CD4-positive, alpha-beta T cell treated with Interleukin-4 for 4 hours (primary cell): ENCODE measurements at regions not wholly inside any gene's neighbourhood (a gene's known extent, or its start where the extent isn't known, plus 50 kb on each side); places are given as distances from the start of the nearest gene placed in this dataset.

Experiments
- DNase-seq: peaks from one replicate; pipeline ENCODE4 v3.0.0-alpha.2; 2020

DNA sequence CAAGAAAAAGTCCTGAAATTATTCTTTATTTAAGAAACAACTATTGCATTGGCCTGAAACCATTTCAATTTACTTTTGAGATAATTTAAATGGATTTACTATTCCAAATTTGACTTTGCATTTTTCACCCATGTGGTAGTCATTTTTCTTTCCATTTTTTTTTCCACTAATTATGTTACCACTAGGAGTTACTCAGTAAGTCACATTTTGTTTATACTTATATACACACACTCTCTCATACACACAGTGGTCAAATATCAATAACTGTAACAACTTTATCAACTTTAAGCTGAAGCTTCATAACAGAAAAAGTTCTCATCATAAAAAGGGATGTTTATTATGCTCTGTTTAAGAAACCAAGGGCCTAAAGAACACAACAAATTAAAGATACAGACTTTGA, 222.8 kb downstream of the SIPA1L2 start:
- no peak for DNase-seq

DNA sequence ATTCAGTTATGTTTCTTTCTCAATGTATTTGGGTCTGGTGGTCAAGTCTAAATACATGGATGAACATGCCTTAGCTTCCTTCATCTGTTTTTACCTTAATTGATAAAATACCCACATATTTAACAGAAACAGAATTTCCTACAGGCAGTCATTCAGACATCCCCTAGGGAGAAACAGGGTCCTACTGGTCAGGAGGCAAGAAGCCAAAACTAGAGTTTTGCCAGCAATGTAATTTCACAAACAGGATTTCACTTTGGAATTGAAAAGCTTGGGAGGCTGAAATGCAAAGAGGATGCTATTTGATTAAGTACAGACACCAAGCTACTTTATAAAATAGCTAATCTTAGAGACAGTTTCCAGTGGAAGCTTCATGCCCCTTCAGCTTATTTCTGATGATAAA, 224.2 kb downstream of the SIPA1L2 start:
- DNase-seq: no peak

DNA sequence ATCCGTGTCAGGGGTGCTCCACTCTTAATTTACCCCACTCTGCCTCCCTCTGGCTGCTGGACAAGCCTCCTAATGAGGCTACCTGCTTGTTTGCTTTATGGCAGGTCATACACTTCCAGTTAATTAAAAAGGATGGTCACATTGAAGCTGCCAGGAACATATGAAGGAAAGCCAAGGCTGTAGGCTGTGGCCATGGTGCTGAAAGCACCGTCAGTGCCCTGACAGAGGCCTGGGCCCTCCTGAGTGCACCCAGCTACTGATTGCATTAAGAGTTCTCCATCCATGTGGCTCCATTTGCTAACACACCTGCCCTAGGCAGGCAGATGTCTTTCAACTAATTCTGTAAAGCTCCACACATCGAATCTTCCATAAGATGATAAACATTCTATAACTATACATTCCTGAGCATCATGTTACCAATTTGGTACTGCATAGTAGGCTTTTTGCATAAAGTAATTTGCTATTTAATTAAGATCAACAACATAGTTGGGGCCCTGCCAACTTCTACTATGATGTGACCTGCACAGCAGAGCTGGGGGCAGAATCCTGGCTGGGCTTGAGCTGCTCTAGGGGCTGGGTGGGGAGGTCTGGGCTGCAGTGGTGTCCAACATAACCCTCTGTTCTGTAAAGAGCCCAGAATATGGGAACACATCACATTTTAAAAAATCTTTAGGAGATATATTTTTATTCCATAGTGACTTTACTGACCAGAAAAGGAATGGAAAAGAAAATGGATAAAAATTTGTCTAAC, 224.8 kb downstream of the SIPA1L2 start:
- DNase-seq: no peak

DNA sequence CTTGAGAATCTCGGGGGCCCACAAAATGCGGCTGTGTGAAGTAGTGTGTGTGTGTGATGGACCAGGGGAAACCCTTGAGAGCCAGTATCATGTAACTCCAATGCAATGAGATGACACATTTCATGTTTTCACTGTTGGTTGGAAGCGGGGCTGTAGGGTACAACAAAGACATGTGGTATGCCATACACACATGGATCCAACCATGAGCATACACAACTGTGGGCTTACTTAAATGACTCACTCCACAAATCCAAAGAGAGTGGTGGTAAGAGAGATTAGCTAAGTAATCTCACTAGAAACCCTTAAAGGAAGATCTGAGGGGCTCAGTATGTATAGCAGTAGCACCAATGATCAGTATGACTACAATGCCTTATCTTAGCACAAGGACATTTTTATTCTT, 225.7 kb downstream of the SIPA1L2 start:
- no peak for DNase-seq

DNA sequence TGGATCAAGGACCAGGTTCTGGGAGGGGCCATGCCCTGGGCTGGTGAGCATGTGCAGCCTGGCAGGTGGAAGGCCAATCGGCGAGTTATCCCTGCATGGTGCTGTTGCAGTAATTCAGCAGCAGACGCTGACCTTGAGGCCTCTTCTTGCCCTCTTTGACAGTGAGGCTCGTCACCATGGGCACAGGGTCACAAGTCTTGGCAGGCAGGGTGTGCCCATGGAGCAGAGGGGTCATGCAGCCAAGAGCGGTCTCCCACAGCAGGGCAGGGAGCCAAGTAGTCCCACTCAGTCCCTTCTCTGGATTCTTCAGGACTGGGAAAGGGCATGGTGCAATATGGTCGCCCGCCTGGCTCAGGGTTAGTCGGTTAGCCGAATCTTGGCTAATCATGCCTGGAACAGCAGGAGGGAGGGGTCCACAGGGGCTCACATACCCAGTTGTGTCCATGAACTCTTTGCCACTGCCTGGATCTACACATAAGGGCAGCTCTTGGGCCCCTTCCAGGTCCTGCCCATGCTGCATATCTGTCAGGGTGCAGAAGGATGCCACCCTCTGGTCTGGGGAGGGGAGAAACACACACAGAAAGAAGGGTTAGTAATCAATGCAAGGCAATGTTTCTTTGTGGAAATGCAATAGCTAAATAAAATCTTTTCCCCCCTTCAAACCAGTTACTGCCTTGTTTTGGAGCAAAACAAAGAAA, 226.8 kb downstream of the SIPA1L2 start:
- DNase-seq: no peak

DNA sequence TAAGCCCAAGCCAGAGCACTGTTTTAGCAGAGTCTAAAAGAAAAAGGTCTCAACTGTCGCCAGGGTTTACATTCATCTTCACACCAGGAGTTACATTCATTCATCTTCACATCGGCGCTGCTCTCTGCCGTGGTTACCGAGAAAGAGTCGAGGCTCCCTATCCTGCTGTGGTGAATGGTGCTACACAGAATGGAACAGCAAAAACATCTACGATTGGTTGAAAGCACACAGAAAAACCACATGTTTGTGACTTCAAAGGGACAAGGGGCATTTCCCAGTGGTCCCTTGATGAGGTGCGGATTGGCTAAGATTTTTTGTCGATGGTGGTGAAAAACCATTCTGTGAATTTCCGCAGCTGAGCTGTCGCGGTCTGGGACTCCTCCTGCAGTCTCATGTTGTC, 231.1 kb downstream of the SIPA1L2 start:
- no peak for DNase-seq

DNA sequence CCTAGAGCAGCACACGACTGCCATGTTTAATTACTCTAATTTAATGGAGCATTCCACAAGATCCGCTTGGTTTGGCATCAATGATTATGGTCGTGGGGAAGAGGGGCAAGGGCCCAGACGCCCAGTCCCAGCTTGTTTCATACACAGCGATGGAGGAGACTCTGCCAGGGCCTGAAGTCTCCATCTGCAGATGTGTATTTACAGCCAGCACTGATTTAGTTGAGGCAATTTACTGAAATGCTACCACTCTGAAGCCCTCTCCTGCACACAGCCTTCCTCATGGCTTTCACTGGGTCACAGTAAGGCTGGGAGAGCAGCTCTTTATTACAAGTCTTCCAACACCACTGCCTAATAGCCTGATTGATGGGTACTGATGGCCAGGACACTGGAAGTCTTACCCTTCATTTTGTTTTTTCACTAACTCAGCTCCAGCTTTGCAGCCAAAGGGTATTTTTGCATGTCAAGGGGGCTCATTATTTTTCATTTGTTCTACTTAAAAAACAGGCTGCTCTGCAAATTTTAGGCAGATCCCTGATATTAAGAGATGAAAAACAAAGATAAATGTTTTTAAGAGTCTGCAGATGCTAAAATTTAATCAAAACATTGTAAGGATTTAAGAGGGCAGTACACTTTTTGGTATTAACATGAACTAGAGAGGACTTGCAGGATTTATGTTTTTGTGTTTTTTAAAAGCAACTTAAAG, 236.3 kb downstream of the SIPA1L2 start:
- no peak for DNase-seq

DNA sequence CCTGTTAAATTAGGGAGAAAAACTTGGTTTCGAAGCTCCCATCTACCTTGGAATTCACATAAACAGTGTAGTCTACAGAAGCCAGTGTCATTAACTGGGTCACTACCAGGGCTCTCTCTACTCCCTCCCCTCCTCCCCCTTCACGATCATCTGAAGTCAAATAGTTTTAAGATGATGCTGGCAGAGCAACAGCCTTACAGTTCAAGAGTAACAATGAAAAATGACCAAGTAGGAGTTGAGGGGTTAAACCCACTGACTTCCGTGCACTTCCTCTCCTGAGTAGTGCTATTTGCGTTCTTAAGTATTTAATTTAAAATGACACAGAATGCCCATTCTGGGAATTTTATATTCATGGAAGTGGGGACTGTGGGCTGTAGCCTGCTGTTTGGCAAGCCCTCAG, 236.9 kb downstream of the SIPA1L2 start:
- no peak for DNase-seq

DNA sequence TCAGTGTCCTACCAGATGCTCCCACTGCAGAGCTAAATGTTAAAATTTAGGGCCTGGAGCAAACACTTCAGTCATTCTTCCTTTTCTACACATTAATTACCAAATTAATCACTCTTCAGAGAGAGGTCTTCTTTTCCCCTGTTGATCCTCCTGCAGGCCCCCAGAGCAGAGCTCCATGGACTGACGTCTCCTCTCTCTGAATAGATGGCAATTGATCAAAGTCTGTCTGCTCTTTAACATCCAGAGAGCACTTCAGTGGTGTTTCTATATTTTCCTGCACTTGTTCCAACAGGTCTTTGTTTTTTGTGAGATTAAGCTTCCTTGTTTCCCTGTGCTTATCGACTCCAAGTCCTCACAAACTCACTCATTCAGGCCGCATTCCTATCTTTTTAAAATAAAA, 239.3 kb downstream of the SIPA1L2 start:
- DNase-seq: no peak

DNA sequence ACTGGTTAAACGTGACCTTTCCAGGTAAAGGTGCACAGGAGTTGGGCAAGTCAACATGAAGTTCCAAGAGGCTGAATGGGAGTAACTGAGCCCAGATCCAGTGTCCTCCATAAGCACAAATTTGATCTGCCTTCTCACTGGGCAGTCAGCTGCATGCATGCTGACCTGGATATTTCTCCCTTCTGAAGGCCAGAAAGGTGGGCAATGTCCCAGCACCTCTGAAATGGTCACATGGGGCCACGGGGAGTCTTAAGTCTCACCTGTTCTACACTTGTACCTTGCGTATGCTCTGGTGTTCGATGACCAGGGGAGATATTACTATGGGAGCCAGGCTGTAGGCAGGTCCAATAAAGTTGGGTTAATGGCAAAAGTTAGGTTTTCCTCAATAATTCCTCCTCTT, 240.2 kb downstream of the SIPA1L2 start:
- DNase-seq: no peak

DNA sequence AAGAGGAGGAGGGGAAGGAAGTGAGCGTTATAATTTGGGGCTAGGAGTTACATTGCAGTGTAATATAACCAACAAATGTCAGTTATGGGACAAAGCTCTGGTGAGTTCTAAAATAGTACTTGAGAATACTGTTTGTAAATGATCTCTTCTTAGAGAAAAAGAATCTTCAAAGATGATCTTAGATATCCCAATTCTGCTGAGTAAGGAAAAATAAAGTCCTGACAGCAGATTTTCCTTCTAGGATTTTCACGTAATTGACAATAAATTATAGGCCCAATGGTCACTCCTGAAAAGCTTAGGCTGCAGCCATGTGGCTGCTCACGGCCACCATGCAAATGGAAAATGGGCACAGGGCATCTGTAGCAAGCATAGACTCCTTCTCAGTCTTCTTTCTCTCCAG, 241.6 kb downstream of the SIPA1L2 start:
- DNase-seq: no peak

DNA sequence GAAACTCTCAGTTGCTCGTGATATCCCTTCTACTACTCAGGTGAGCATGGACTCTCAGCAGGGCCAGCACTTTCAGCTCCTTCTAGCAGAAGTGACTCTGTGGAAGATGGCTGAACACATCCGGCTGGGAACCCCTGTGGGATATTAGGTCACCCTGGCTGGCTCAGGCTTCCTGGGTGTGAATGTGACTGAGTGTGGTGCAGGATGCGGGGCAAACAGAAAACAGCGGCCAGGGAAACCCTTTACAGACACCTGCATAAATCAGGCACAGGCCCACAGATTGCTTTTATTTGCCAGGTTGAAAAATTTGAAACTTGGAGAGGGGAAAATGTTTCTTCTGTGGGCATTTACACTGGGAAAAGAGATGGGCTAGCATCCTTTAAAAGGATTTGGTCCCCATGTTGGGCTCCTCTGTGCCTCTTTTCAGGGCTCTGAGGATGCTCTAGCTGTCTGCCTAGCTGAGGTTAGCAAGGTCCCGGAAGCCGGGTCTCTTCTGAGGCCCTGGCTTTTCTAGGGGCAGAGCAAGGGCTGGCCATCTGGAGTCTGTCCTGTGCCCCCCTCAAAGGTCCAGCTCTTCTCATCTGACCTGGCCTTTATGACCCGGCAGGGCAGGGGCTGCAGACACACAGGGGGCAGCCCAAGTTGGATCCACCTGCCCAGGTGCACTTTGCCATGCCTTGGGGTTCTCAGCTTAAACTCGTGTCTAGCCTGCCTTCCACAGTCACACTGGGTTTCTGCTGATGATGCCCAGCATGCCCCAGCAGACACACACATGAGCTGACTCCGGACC, 243.0 kb downstream of the SIPA1L2 start:
- no peak for DNase-seq

DNA sequence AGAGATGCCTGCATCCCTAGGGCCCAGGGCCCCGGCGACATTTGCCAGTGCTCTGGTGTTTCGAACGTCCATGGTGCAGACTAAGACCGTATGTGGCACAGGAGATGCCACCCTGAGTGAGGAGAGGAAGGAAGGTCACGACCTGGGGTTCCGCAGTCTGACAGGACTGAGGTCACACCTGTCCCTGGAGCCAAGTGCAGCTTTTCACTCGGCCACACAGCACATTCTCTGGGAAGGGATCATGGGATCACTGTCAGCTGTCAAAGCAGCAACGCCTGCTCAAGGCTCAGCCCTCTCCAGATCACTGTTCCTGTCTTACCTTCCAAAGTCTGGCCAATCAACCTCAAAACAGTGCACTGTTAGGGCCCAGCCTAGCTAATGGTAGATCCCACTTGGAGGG, 243.6 kb downstream of the SIPA1L2 start:
- DNase-seq: no peak

DNA sequence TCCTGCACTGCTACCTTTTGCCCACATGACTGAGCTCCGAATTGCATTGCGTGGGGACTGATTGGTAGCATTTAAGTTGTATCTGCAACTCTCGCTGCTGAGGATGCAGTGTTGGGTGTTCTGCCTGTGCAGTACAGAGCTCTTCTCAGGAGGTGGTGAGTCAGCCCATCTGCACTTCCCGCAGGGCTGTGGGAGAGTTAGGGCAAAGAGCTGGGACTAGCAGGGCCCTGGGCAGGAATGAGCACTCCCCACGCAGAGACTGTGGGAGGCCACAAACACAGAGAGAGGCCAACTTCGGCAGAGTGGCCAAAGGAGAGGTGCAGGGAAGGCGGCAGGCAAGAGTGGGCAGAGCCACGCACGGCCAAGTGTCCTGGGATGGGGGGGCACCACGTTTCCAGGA, 244.7 kb downstream of the SIPA1L2 start:
- DNase-seq: no peak

DNA sequence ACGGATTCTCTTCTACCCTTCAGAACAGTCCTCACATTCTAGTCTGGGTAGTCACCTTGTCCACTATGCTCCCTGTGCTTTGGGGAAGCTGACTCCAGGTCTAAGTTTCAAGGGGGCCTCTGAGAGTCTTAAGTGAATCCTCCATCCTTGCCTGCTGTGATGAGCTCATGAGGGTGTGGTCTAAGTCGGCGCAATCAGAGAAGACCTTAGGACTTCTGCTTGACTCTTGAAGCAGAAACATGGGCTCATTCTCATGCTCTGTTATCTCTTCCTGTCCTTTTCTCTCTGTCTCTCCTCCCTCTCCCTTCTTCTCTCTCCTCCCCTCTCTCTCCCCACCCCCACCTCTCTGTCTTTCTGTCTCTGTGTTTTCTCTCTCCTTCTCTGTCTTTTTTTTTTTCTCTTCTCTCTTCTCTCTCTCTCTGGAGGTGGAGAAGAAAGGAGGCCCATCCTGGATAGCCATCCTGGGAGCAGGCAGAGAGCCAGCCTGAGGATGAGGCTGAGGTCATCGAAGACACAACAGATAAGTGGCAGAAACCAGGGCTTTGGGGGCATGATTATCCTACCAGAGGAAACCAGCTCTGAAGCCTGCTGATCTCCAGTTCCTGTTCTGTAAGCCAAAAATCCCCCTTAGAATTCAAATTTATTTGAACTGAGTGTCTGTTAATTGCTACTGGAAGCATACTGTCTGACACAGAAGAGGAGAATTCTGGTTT, 245.6 kb downstream of the SIPA1L2 start:
- no peak for DNase-seq

DNA sequence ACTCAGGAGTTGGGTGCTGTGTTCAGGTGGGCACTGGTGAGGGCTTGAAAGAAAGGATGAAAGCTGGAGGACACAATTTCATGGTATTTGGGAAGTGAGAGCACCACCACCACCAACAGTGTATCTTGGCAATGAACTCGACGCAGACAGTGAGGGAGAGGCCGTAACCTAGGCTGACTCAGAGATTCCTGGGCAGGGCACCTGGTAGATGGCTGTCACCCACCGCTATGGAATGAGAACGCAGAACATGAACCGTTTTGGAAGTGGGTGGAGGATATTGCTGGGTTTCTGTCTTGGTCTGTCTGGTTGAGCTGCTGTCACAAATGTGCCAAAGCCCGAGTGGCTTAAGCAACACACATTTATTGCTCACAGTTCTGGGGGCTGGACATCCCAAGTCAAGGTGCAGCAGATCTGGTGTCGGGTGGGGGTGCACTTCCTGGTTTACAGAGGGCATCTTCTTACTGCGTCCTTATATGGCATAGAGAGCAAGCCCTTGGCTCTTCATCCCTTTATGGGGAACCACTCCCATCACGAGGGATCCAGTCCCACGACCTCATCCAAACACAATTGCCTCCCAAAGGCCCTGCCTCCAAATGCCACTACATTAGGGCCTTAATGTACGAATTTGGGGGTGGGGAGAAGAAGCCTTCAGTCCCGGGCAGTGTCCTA, 246.3 kb downstream of the SIPA1L2 start:
- DNase-seq: no peak

DNA sequence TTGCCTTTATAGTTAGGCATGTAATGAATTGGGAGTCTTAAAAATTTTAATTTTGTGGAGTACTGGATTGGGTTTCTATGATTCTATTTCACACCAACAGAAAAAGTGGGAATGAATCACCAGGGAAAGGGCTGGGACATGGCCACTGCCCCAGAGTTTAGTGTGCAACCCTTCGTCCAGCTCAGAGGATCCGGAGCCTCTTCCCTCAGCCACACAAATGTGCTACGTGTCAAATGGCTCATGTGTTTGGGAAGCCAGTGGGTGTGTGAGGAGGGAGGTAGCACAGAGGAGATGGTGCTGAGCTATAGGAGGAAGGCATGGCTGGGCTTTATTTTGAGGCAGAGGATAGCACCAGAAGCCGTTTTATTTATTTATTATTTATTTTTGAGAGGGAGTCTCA, 247.3 kb downstream of the SIPA1L2 start:
- DNase-seq: no peak

DNA sequence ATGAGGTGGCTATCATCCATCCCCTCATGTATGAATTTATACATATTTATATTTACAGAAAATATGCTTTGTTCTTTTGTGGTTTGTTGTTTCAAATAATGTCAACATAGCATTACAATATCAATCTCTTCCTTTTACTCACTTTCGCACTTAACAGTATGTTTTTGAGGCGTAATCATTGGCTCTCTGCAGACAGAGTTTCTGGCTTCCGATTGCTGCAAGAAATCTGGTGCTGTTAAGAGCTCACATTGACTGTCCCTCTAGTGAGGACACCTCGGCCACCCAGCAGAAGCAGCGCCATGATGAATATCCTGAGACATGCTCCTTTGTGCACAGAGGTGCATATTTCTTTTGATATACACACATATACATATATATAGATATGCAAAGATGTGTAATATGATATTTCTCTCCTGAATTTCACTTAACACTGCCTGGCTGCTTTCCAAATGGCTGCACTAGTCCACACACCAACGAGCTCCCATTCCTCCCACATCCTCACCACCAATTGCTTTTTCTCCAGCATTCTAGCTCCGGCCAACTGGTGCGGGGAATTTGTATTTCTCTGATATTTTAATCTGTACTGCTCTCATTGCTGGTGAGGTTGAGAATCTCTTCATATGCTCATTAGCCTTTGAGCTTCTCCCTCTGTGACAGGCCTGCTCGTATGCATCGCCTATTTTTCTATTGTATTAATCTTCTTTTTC, 248.4 kb downstream of the SIPA1L2 start:
- no peak for DNase-seq

DNA sequence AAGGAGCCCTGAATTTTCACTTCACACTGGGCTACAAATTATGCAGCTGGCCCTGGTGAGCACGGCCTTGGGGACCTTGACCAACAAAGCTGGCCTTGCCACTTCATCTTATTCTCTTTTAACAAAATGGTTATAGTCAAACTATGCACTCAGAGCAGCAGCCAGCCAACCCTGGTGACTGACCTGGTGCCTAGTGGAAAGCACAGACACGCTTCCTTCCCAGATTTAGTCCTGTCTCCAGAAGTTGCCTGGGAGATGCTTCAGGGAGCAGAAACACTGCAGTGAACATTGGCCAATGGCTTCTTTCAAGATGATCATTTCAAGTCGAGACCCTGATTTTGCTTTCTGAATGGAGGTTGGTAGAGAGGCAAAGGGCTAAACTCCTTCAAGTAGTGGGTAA, 249.3 kb downstream of the SIPA1L2 start:
- DNase-seq: no peak

DNA sequence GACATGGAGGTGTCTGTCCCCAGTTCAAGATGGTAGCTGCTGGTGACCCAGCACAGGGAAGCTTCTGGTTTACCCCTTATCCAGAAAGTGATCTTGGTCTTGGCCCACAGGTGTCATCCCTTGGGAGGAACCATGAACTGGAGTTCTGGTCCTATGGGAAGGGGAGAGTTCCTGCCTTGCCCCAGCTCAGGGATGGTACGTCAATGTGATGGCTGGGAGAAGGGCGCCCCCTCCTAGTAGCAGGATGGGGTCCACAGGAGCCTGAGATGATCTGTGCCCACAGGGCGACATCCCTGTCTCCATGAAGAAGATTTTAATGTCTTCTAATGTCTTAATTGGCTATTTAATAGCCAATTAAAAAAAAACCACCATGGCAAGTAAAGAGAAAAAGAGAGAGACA, 249.8 kb downstream of the SIPA1L2 start:
- DNase-seq: no peak

DNA sequence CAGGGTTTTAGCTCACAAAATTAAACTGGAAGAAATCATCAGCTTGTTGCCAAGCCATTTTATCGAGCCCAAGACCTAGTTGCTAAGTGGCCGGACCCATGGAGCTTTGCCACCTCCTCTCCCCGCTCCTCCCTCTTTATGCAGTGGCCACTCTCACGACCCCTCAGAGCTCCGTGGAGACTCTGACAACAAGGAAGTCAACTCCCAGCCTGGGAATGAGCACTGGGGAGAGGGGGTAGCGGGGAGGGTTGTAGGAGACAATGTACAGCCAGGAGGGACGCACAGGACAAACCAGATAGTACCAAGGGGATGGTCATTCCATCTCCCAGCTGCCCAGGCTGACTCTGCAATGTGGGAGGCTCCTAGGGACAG, 250.9 kb downstream of the SIPA1L2 start:
- no peak for DNase-seq
